ENCODE measurements at regions not wholly inside any gene's neighbourhood (a gene's known extent, or its start where the extent isn't known, plus 50 kb on each side); places are given as distances from the start of the nearest gene placed in this dataset.

DNA sequence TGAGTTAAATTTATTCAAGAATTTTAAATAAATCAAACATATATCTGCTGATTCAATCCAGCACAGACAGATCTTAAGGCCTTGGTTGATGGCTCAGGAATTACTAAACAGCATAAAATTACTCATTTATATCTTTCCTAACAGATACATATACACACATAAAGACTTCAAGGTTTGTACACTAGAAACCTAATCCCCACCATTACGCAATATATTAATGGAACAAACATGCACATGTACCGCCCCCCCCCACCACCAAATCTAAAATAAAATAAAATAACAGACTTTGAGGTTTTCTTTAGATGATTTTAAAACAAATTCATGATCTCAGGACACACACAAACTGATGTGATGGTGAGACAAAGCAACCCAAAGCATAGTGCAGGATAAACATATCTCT is 333.9 kb upstream of the DDX53 start:
- POLR2A ChIA-PET: no interaction called here
- H3K4me1 ChIP-seq (ENCODE audit: control insufficient read depth, insufficient read depth, low read length): no peaks in the 10 kb centered on the region
- H3K27ac ChIP-seq (ENCODE audit: extremely low read depth, low read depth, low read length): no peak overlapping the region
- TF ChIP-seq ZFP3 (tag by site-specific recombination; IDR thresholded peaks at IDR 0.05; ENCODE audit: low read depth) (no peak), ZNF2 (tag by site-specific recombination; IDR thresholded peaks at IDR 0.05) (no peak), KLF8 (tag by site-specific recombination; IDR thresholded peaks at IDR 0.05) (no peak)
- TF ChIP-seq, protein P1, sequence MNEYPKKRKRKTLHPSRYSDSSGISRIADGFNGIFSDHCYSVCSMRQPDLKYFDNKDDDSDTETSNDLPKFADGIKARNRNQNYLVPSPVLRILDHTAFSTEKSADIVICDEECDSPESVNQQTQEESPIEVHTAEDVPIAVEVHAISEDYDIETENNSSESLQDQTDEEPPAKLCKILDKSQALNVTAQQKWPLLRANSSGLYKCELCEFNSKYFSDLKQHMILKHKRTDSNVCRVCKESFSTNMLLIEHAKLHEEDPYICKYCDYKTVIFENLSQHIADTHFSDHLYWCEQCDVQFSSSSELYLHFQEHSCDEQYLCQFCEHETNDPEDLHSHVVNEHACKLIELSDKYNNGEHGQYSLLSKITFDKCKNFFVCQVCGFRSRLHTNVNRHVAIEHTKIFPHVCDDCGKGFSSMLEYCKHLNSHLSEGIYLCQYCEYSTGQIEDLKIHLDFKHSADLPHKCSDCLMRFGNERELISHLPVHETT (tag by site-specific recombination; IDR thresholded peaks at IDR 0.05): no peak
- H3K4me3 ChIP-seq (ENCODE audit: low read depth, low read length): no peak overlapping the region
- no peaks in the 10 kb centered on the region for H3K9me3 ChIP-seq (ENCODE audit: control insufficient read depth, insufficient read depth, low read depth, low read length)
- no peaks in the 10 kb centered on the region for H3K36me3 ChIP-seq (ENCODE audit: control insufficient read depth in 2 of 2, insufficient read depth in 1 of 2, low read length in 2 of 2)
- CTCF ChIA-PET: interaction anchor here (1.0 to 1.7 kb wide), 2 partner anchors 8 to 83 kb away, joined by 4 to 6 read pairs; no protein-coding TSS in a partner anchor

DNA sequence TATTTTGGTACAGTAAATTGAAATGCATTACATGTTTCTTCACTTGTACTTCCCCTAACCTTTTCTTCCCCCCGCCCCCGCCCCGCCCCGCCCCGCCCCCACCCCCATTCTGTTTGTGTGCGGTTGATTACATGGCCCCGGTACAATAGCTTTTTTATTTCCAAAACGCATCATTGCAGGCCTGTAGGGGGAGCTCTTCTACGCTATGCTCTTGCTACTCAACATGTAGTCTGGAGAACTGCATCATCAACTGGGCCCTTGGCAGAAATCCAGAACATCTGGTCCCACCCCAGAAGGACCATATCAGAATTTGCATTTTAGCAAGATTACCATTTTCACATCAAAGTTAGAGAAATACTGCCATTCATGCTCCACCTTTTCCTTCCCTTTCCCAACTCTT is 333.3 kb upstream of the DDX53 start:
- Histone ChIP-seq H3K4me1 (ENCODE audit: control insufficient read depth, insufficient read depth, low read length) (no peaks in the 10 kb centered on the region), H3K9me3 (ENCODE audit: control insufficient read depth, insufficient read depth, low read depth, low read length) (no peaks in the 10 kb centered on the region), H3K4me3 (ENCODE audit: low read depth, low read length) (no peak overlapping the region), H3K27ac (ENCODE audit: extremely low read depth, low read depth, low read length) (no peak overlapping the region), H3K36me3 (ENCODE audit: control insufficient read depth in 2 of 2, insufficient read depth in 1 of 2, low read length in 2 of 2) (no peaks in the 10 kb centered on the region)
- ChIA-PET POLR2A (no interaction called here), CTCF (interaction anchor here (1.0 to 1.7 kb wide), 2 partner anchors 9 to 82 kb away, joined by 4 to 6 read pairs; no protein-coding TSS in a partner anchor)
- TF ChIP-seq ZNF416 (tag by site-specific recombination; IDR thresholded peaks at IDR 0.05): no peak
- no peak for TF ChIP-seq ZNF660 (tag by site-specific recombination; IDR thresholded peaks at IDR 0.05)
- no peak for TF ChIP-seq ZNF138 (tag by site-specific recombination; IDR thresholded peaks at IDR 0.05; ENCODE audit: borderline replicate concordance)
- TF ChIP-seq ZNF658 (tag by site-specific recombination; IDR thresholded peaks at IDR 0.05): no peak
- TF ChIP-seq PRDM1 (tag by site-specific recombination; IDR thresholded peaks at IDR 0.05): no peak
- no peak for TF ChIP-seq ZNF24 (tag by site-specific recombination; IDR thresholded peaks at IDR 0.05)
- no peak for TF ChIP-seq ZFP37 (tag by site-specific recombination; IDR thresholded peaks at IDR 0.05)
- TF ChIP-seq ZNF843 (tag by site-specific recombination; IDR thresholded peaks at IDR 0.05): no peak
- no peak for TF ChIP-seq ZNF544 (tag by site-specific recombination; IDR thresholded peaks at IDR 0.05)
- TF ChIP-seq, protein P2, sequence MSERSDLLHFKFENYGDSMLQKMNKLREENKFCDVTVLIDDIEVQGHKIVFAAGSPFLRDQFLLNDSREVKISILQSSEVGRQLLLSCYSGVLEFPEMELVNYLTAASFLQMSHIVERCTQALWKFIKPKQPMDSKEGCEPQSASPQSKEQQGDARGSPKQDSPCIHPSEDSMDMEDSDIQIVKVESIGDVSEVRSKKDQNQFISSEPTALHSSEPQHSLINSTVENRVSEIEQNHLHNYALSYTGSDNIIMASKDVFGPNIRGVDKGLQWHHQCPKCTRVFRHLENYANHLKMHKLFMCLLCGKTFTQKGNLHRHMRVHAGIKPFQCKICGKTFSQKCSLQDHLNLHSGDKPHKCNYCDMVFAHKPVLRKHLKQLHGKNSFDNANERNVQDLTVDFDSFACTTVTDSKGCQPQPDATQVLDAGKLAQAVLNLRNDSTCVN (tag by site-specific recombination; optimal IDR thresholded peaks at IDR 0.05): no peak
- TF ChIP-seq ZNF777 (tag by site-specific recombination; IDR thresholded peaks at IDR 0.05; ENCODE audit: borderline replicate concordance): no peak
- TF ChIP-seq ZBTB21 (tag by site-specific recombination; IDR thresholded peaks at IDR 0.05): no peak
- no peak for TF ChIP-seq ZNF626 (tag by site-specific recombination; IDR thresholded peaks at IDR 0.05)
- TF ChIP-seq, protein P3, sequence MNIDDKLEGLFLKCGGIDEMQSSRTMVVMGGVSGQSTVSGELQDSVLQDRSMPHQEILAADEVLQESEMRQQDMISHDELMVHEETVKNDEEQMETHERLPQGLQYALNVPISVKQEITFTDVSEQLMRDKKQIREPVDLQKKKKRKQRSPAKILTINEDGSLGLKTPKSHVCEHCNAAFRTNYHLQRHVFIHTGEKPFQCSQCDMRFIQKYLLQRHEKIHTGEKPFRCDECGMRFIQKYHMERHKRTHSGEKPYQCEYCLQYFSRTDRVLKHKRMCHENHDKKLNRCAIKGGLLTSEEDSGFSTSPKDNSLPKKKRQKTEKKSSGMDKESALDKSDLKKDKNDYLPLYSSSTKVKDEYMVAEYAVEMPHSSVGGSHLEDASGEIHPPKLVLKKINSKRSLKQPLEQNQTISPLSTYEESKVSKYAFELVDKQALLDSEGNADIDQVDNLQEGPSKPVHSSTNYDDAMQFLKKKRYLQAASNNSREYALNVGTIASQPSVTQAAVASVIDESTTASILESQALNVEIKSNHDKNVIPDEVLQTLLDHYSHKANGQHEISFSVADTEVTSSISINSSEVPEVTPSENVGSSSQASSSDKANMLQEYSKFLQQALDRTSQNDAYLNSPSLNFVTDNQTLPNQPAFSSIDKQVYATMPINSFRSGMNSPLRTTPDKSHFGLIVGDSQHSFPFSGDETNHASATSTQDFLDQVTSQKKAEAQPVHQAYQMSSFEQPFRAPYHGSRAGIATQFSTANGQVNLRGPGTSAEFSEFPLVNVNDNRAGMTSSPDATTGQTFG (tag by site-specific recombination; IDR thresholded peaks at IDR 0.05; ENCODE audit: borderline replicate concordance): no peak
- TF ChIP-seq FEZF1 (tag by site-specific recombination; IDR thresholded peaks at IDR 0.05): no peak

DNA sequence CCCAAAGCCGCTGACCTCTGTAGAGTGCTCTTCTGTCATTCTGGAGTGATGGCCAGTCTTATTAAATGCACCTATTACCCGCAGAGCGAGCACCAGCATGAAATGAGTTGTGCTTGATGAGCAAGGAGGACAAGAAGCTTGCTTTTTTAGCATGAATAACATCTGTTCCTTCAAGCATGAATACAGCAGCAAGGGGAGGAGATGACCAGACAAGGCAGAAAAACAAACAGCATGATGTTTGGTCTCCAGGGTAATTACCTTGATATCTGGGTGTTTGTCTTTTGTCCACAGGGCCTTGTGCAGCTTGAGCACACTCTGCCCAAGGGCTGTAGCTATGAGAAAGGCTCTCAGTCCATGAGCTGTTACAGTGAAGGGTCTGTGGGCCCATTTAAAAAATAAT is 324.8 kb upstream of the DDX53 start:
- POLR2A ChIA-PET: no interaction called here
- H3K27ac ChIP-seq (ENCODE audit: extremely low read depth, low read depth, low read length): no peak overlapping the region
- H3K4me3 ChIP-seq (ENCODE audit: low read depth, low read length): no peak overlapping the region
- H3K36me3 ChIP-seq (ENCODE audit: control insufficient read depth in 2 of 2, insufficient read depth in 1 of 2, low read length in 2 of 2): no peaks in the 10 kb centered on the region
- peaks cover 4% of the 10 kb centered on the region; the same call in 1 of the 2 replicates for H3K4me1 ChIP-seq (ENCODE audit: control insufficient read depth, insufficient read depth, low read length)
- CTCF ChIA-PET: no interaction called here
- no peaks in the 10 kb centered on the region for H3K9me3 ChIP-seq (ENCODE audit: control insufficient read depth, insufficient read depth, low read depth, low read length)
- TF ChIP-seq ZNF248 (tag by site-specific recombination; IDR thresholded peaks at IDR 0.05): no peak
- no peak for TF ChIP-seq ZNF658 (tag by site-specific recombination; IDR thresholded peaks at IDR 0.05)
- TF ChIP-seq ZNF239 (tag by site-specific recombination; IDR thresholded peaks at IDR 0.05): no peak
- no peak for TF ChIP-seq ZNF112 (tag by site-specific recombination; IDR thresholded peaks at IDR 0.05)
- TF ChIP-seq, protein P4, sequence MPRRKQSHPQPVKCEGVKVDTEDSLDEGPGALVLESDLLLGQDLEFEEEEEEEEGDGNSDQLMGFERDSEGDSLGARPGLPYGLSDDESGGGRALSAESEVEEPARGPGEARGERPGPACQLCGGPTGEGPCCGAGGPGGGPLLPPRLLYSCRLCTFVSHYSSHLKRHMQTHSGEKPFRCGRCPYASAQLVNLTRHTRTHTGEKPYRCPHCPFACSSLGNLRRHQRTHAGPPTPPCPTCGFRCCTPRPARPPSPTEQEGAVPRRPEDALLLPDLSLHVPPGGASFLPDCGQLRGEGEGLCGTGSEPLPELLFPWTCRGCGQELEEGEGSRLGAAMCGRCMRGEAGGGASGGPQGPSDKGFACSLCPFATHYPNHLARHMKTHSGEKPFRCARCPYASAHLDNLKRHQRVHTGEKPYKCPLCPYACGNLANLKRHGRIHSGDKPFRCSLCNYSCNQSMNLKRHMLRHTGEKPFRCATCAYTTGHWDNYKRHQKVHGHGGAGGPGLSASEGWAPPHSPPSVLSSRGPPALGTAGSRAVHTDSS (tag by site-specific recombination; IDR thresholded peaks at IDR 0.05): no peak
- TF ChIP-seq ZNF404 (tag by site-specific recombination; IDR thresholded peaks at IDR 0.05): no peak
- no peak for TF ChIP-seq ZNF707 (tag by site-specific recombination; IDR thresholded peaks at IDR 0.05)
- no peak for TF ChIP-seq ZBTB8A (tag by site-specific recombination; IDR thresholded peaks at IDR 0.05)
- TF ChIP-seq ZSCAN16 (tag by site-specific recombination; IDR thresholded peaks at IDR 0.05): no peak
- no peak for TF ChIP-seq OVOL3 (tag by site-specific recombination; IDR thresholded peaks at IDR 0.05)

Data from HEK293 (cell line).